Loucy (cell line): ENCODE measurements at regions not wholly inside any gene's neighbourhood (a gene's known extent, or its start where the extent isn't known, plus 50 kb on each side); places are given as distances from the start of the nearest gene placed in this dataset.

ENCODE experiments used
- CTCF ChIP-seq: fragments of 200-600 bp; sonication (generic); conservative IDR thresholded peaks from 2 replicates; pipeline ENCODE4 v1.5.1; 2014; ENCODE audit warnings: mild to moderate bottlenecking, antibody characterized with exemption, low read length
- EZH2phosphoT487 ChIP-seq: fragments of 200-600 bp; IDR thresholded peaks from 2 replicates; pipeline ENCODE4 v1.6.1; 2018; ENCODE audit warnings: antibody characterized with exemption, mild to moderate bottlenecking, moderate library complexity, borderline replicate concordance

GRCh38 chr6:14670806-14671205 is 553.2 kb downstream of the CD83 start:
- no peak for TF ChIP-seq CTCF
- TF ChIP-seq EZH2phosphoT487 = no peak
